Fibroblast of lung (primary cell): ENCODE measurements at regions not wholly inside any gene's neighbourhood (a gene's known extent, or its start where the extent isn't known, plus 50 kb on each side); places are given as distances from the start of the nearest gene placed in this dataset.

Source experiments
- DNase-seq, 2 donors: peaks; one replicate each; pipeline versions ENCODE4 v3.0.0 to v3.0.0-alpha.2; 2010; ENCODE audit warnings: low read depth in 2 of 2
- H2AFZ ChIP-seq: 2 replicates; pipeline ENCODE4 v1.5.1; 2012; ENCODE audit warnings: low read length, control low read depth, inconsistent platforms
- H3K27ac ChIP-seq: 2 replicates; pipeline ENCODE4 v1.5.1; 2011; ENCODE audit warnings: low read length, control low read depth; ENCODE audit not compliant: insufficient read depth
- H3K27me3 ChIP-seq: 2 replicates; pipeline ENCODE4 v1.5.1; 2011; ENCODE audit warnings: mild to moderate bottlenecking, low read length; ENCODE audit not compliant: control insufficient read depth, insufficient read depth
- H3K36me3 ChIP-seq: 2 replicates; pipeline ENCODE4 v1.5.1; 2011; ENCODE audit warnings: low read length; ENCODE audit not compliant: control insufficient read depth, insufficient read depth
- H3K4me1 ChIP-seq: 2 replicates; pipeline ENCODE4 v1.5.1; 2011; ENCODE audit warnings: low read length; ENCODE audit not compliant: control insufficient read depth, insufficient read depth; ENCODE audit errors: extremely low read depth
- H3K4me2 ChIP-seq: 2 replicates; pipeline ENCODE4 v1.5.1; 2011; ENCODE audit warnings: low read length, control low read depth; ENCODE audit not compliant: insufficient read depth; ENCODE audit errors: extremely low read depth
- H3K4me3 ChIP-seq, 4 experiments: fragments of 200-600 bp in 1 of 4; sonication (generic) in 1 of 4; replicated peaks in 1 of 4; 2 replicates each; pipeline ENCODE4 v1.5.1; 2011 to 2016; ENCODE audit warnings: low read length in 4 of 4, low read depth in 3 of 4, mild to moderate bottlenecking in 3 of 4, control low read depth in 2 of 4, inconsistent platforms in 1 of 4, mixed read lengths in 1 of 4; ENCODE audit not compliant: insufficient read depth in 1 of 4; ENCODE audit errors: control extremely low read depth in 1 of 4
- H3K79me2 ChIP-seq: 2 replicates; pipeline ENCODE4 v1.5.1; 2012; ENCODE audit warnings: mild to moderate bottlenecking, low read length, inconsistent platforms; ENCODE audit not compliant: control insufficient read depth, insufficient read depth
- H3K9ac ChIP-seq: 2 replicates; pipeline ENCODE4 v1.5.1; 2011; ENCODE audit warnings: mild to moderate bottlenecking, low read length, control low read depth; ENCODE audit not compliant: insufficient read depth
- H3K9me3 ChIP-seq: 2 replicates; pipeline ENCODE4 v1.5.1; 2012; ENCODE audit warnings: low read depth, low read length; ENCODE audit not compliant: control insufficient read depth, insufficient read depth
- H4K20me1 ChIP-seq: 2 replicates; pipeline ENCODE4 v1.5.1; 2011; ENCODE audit warnings: low read length; ENCODE audit not compliant: control insufficient read depth, insufficient read depth; ENCODE audit errors: extremely low read depth
- EZH2 ChIP-seq: IDR thresholded peaks from 2 replicates; pipeline ENCODE4 v1.5.1; 2012; ENCODE audit warnings: low read length, control low read depth, mild to moderate bottlenecking; ENCODE audit errors: missing control alignments
- TF ChIP-seq, protein P1 (sequence below), 2 donors: IDR thresholded peaks in 1 of 2; conservative IDR thresholded peaks in 1 of 2; 1 replicate in 1 of 2; 2 replicates in 1 of 2; pipeline ENCODE4 v1.5.1; 2011 to 2012; ENCODE audit warnings: low read length in 2 of 2, control low read depth in 1 of 2, inconsistent platforms in 1 of 2, low read depth in 1 of 2, mild to moderate bottlenecking in 1 of 2

DNA sequence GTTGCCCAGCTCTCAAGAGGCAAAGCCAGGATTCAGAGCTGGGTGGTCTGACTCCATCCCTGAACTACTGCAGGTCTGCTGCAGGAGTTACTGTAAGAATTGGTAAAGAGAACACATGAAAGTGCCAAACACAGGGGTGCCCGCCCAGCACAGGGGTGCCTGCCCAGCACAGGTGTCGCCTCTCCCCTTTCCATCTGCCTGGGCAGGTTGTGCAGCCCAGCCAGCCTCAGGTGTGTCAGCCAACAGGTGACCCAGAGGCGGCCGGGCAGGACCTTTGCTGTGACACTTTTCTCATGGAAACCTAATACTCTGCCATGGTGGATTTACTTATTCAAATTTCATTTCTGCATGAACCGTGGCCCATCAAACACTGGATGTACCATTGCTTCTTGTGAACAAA lies 289.7 kb upstream of the IRX4 start:
- Histone ChIP-seq H3K27me3 (no peaks in the 10 kb centered on the region), H3K9ac (no peak overlapping the region), H3K27ac (no peak overlapping the region), H3K4me1 (no peaks in the 10 kb centered on the region), H3K36me3 (no peaks in the 10 kb centered on the region), H3K9me3 (no peaks in the 10 kb centered on the region), H2AFZ (no peak overlapping the region), H3K4me2 (no peak overlapping the region), H3K4me3 (no peak overlapping the region), H4K20me1 (no peaks in the 10 kb centered on the region), H3K79me2 (no peaks in the 10 kb centered on the region)
- DNase-seq: no peak
- TF ChIP-seq, protein P1, sequence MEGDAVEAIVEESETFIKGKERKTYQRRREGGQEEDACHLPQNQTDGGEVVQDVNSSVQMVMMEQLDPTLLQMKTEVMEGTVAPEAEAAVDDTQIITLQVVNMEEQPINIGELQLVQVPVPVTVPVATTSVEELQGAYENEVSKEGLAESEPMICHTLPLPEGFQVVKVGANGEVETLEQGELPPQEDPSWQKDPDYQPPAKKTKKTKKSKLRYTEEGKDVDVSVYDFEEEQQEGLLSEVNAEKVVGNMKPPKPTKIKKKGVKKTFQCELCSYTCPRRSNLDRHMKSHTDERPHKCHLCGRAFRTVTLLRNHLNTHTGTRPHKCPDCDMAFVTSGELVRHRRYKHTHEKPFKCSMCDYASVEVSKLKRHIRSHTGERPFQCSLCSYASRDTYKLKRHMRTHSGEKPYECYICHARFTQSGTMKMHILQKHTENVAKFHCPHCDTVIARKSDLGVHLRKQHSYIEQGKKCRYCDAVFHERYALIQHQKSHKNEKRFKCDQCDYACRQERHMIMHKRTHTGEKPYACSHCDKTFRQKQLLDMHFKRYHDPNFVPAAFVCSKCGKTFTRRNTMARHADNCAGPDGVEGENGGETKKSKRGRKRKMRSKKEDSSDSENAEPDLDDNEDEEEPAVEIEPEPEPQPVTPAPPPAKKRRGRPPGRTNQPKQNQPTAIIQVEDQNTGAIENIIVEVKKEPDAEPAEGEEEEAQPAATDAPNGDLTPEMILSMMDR (conservative IDR thresholded peaks at IDR 0.05 in 1 of 2, IDR thresholded peaks at IDR 0.05 in 1 of 2; ENCODE audit: low read depth in 1 of 2, low read length in 2 of 2): no peak
- no peak for TF ChIP-seq EZH2

DNA sequence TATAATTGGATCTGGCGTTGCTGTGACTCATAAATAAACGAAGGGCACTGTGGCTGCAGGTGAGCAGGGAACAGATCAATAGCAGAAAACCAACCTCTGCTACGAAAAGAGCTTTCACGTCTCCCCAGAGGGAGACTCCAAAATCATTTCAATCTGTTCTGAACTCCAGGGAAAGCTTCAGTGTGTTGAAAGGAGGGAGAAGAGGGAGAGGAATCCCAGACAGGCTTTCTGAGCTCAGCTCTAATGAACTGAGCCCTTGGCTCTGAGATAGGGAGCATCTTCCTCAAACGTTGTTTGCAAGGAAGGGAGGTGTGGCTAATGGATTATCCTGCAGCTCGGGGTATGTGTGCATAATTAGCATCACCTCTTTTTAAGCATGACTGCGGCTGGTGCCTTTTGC lies 288.0 kb upstream of the IRX4 start:
- Histone ChIP-seq H3K4me2 (no peak overlapping the region), H3K4me3 (no peak overlapping the region), H3K79me2 (no peaks in the 10 kb centered on the region), H3K4me1 (no peaks in the 10 kb centered on the region), H3K9ac (no peak overlapping the region), H3K36me3 (no peaks in the 10 kb centered on the region), H3K27ac (no peak overlapping the region), H3K9me3 (no peaks in the 10 kb centered on the region), H3K27me3 (no peaks in the 10 kb centered on the region), H4K20me1 (no peaks in the 10 kb centered on the region), H2AFZ (no peak overlapping the region)
- DNase-seq: no peak
- no peak for TF ChIP-seq EZH2
- TF ChIP-seq, protein P1 (conservative IDR thresholded peaks at IDR 0.05 in 1 of 2, IDR thresholded peaks at IDR 0.05 in 1 of 2; ENCODE audit: low read depth in 1 of 2, low read length in 2 of 2): no peak

DNA sequence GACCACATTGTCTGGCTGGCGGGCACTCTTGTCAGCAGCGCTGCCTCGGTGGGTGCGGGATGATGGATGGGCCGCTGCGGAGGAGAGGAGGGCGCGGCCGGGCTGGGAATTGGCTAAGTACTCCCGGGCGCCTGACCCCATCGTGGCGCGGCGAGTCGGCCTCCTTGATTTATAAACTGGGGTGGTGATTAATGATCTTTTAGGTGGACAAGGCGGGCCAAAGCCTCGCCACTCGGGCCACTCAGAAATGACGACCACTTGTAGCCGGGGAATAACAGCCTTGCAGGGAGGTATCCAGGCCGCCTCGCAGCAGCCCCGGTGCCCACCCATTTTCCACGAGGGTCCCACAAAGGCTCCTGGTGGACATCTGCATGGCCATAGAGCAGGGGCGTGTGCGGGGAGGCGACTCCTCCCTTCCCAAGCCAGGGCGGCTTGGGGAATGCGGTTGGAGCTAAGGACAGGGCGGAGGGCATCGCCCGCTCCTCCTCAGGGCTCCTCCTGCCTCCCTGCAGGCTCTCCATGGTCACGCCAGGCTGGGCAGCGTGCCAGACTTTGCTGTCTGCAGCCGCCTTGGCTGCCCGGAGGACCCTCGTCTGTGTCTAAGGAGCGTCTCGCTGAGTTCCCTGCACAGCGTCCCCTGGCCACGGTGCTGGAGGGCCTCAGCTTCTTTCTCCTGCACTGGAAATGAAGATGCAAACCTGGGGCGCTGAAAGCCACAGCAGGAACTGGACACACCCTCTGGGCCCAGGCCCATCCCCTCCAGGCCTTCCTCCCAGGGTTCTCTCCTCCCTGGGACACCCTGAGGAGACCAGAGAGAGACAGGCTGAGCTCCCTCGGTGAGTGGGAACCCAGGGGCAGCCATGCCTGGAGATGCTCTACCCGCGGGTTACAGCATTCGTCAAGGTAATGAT lies 287.4 kb upstream of the IRX4 start:
- H3K27me3 ChIP-seq: no peaks in the 10 kb centered on the region
- no peaks in the 10 kb centered on the region for H3K9me3 ChIP-seq

More for the DNA sequence above, 287.4 kb upstream of the IRX4 start:
- Histone ChIP-seq H3K4me3 (no peak overlapping the region), H3K9ac (no peak overlapping the region), H3K4me1 (no peaks in the 10 kb centered on the region), H3K36me3 (no peaks in the 10 kb centered on the region), H3K27ac (no peak overlapping the region), H3K79me2 (no peaks in the 10 kb centered on the region), H2AFZ (no peak overlapping the region), H4K20me1 (no peaks in the 10 kb centered on the region), H3K4me2 (no peak overlapping the region)
- TF ChIP-seq, protein P1 (conservative IDR thresholded peaks at IDR 0.05 in 1 of 2, IDR thresholded peaks at IDR 0.05 in 1 of 2; ENCODE audit: low read depth in 1 of 2, low read length in 2 of 2): no peak
- no peak for TF ChIP-seq EZH2
- DNase-seq: peak in 1 of 2 donors; percentile 12
